ENCODE measurements at regions not wholly inside any gene's neighbourhood (a gene's known extent, or its start where the extent isn't known, plus 50 kb on each side); places are given as distances from the start of the nearest gene placed in this dataset.
A peak's percentile ranks its signal among the peaks of the same experiment; 100 is the strongest.

DNA sequence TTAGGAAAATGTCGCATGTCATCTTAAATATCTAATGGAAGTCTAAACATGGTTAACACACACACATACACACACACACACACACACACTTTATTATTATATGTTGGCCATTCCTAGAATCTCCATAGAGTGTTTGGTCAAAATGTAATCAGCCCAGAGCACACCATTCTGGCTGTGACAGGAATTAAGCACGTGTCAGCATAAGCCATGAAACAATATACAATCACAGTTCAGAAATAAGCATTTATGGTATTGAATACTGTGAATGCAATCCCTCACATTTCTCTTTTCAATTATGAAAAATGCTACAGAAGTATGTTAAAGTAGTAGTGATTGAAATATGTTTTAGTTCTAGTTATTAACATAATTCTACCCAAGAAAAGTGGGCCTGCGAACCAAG lies 611.6 kb downstream of the PRELID2 start:
- H3K27me3 ChIP-seq (ENCODE audit: insufficient read depth, low read length): no peaks in the 10 kb centered on the region
- H3K4ac ChIP-seq (ENCODE audit: low read depth, low read length): no peak overlapping the region
- no peak overlapping the region for H2AK5ac ChIP-seq (ENCODE audit: low read length)
- H3K79me1 ChIP-seq (ENCODE audit: low read length): peaks cover 9% of the 10 kb centered on the region
- H3K9me3 ChIP-seq (ENCODE audit: insufficient read depth, low read depth, low read length): no peaks in the 10 kb centered on the region
- H3K36me3 ChIP-seq (ENCODE audit: control insufficient read depth in 1 of 2, insufficient read depth in 2 of 2, low read length in 2 of 2): no peaks in the 10 kb centered on the region
- no peak overlapping the region for H3K14ac ChIP-seq (ENCODE audit: low read length)
- H3K9ac ChIP-seq (ENCODE audit: low read length): no peak overlapping the region
- no peak overlapping the region for H2BK5ac ChIP-seq (ENCODE audit: low read depth, low read length, poor library complexity)
- H3K79me2 ChIP-seq (ENCODE audit: control insufficient read depth, insufficient read depth, low read length, poor library complexity): no peaks in the 10 kb centered on the region
- no peak overlapping the region for H2AFZ ChIP-seq (ENCODE audit: insufficient read depth, low read length, poor library complexity)
- H3K4me2 ChIP-seq (ENCODE audit: low read length): no peak overlapping the region
- no CpG with 5 or more reads among the region's 3 CpGs for WGBS (ENCODE audit: extremely low coverage, insufficient coverage, insufficient read length)
- no peak for DNase-seq
- H4K91ac ChIP-seq (ENCODE audit: low read depth, low read length): peak overlapping the region; percentile 62
- H4K8ac ChIP-seq (ENCODE audit: low read depth, low read length): no peak overlapping the region
- no peak overlapping the region for H3K4me3 ChIP-seq (ENCODE audit: low read depth, low read length)
- H2BK12ac ChIP-seq (ENCODE audit: low read length): no peak overlapping the region
- H3K4me1 ChIP-seq (ENCODE audit: control insufficient read depth in 1 of 2, insufficient read depth in 2 of 2, low read length in 2 of 2): peaks cover 2 to 8% of the 10 kb centered on the region in 2 experiments
- no peak overlapping the region for H2BK120ac ChIP-seq (ENCODE audit: insufficient read depth, low read length, poor library complexity)
- no peak overlapping the region for H3K27ac ChIP-seq (ENCODE audit: low read depth, low read length)
- H4K12ac ChIP-seq (ENCODE audit: low read depth, low read length): no peak overlapping the region
- no peak overlapping the region for H3K23ac ChIP-seq (ENCODE audit: low read length)
- H3K18ac ChIP-seq (ENCODE audit: low read length): no peak overlapping the region

DNA sequence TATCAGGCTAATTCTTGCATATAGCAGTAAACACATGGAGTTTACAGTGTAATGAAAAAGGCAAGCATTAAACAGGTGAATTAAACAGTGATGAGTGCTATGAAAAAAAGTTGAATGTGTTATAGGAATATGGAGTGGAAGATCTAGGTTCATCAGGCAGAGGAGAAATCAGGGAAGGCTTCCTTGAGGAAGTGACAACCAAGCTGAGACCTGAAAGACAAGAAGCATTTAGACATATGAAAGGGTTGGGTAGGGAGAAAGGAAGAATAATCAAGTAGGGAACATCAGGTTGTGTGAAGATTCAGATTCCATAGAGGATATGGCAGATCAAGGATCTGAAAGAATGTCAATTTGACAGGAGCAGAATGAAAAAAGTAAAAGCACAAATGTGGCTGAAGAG lies 612.5 kb downstream of the PRELID2 start:
- Histone ChIP-seq H3K14ac (ENCODE audit: low read length) (no peak overlapping the region), H3K4me3 (ENCODE audit: low read depth, low read length) (no peak overlapping the region), H3K4me2 (ENCODE audit: low read length) (no peak overlapping the region), H2BK12ac (ENCODE audit: low read length) (no peak overlapping the region), H2AFZ (ENCODE audit: insufficient read depth, low read length, poor library complexity) (no peak overlapping the region), H3K23ac (ENCODE audit: low read length) (no peak overlapping the region), H3K79me1 (ENCODE audit: low read length) (peaks cover 9% of the 10 kb centered on the region), H3K9me3 (ENCODE audit: insufficient read depth, low read depth, low read length) (no peaks in the 10 kb centered on the region), H4K8ac (ENCODE audit: low read depth, low read length) (no peak overlapping the region), H4K12ac (ENCODE audit: low read depth, low read length) (no peak overlapping the region), H3K27me3 (ENCODE audit: insufficient read depth, low read length) (no peaks in the 10 kb centered on the region), H2BK5ac (ENCODE audit: low read depth, low read length, poor library complexity) (no peak overlapping the region), H3K4me1 (ENCODE audit: control insufficient read depth in 1 of 2, insufficient read depth in 2 of 2, low read length in 2 of 2) (peaks cover 2 to 8% of the 10 kb centered on the region in 2 experiments), H3K79me2 (ENCODE audit: control insufficient read depth, insufficient read depth, low read length, poor library complexity) (no peaks in the 10 kb centered on the region), H3K4ac (ENCODE audit: low read depth, low read length) (no peak overlapping the region), H3K9ac (ENCODE audit: low read length) (no peak overlapping the region), H2BK120ac (ENCODE audit: insufficient read depth, low read length, poor library complexity) (peak overlapping the region; percentile 43), H4K91ac (ENCODE audit: low read depth, low read length) (no peak overlapping the region), H3K27ac (ENCODE audit: low read depth, low read length) (peak overlapping the region; percentile 63), H3K36me3 (ENCODE audit: control insufficient read depth in 1 of 2, insufficient read depth in 2 of 2, low read length in 2 of 2) (no peaks in the 10 kb centered on the region), H2AK5ac (ENCODE audit: low read length) (no peak overlapping the region), H3K18ac (ENCODE audit: low read length) (no peak overlapping the region)
- no peak for DNase-seq

DNA sequence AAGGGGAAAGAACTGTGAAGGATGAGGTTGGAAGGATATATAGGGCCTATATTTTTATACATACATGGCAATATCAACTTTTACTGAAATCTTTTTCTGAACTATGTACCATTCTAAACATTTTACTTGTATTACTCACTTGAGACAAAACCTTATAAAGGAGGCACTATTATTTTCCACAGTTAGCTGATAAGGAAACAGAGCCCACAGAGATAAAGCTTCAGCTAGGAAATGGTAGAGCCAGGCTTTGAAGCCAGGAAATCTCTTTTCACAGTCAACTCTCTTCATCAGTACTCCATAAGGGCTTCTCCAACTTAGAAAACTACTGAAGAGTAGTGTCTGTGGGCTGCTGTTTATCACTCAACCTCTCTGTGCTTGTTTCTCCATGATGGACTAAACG lies 613.7 kb downstream of the PRELID2 start:
- no peaks in the 10 kb centered on the region for H3K36me3 ChIP-seq (ENCODE audit: control insufficient read depth in 1 of 2, insufficient read depth in 2 of 2, low read length in 2 of 2)
- H2BK12ac ChIP-seq (ENCODE audit: low read length): no peak overlapping the region
- no peak overlapping the region for H3K14ac ChIP-seq (ENCODE audit: low read length)
- H3K18ac ChIP-seq (ENCODE audit: low read length): no peak overlapping the region
- WGBS (ENCODE audit: extremely low coverage, insufficient coverage, insufficient read length): no CpG with 5 or more reads among the region's 1 CpG
- peak overlapping the region; percentile 13 for H3K27ac ChIP-seq (ENCODE audit: low read depth, low read length)
- no peaks in the 10 kb centered on the region for H3K27me3 ChIP-seq (ENCODE audit: insufficient read depth, low read length)
- H3K79me1 ChIP-seq (ENCODE audit: low read length): peaks cover 9% of the 10 kb centered on the region
- no peak overlapping the region for H3K4ac ChIP-seq (ENCODE audit: low read depth, low read length)
- no peak overlapping the region for H2AFZ ChIP-seq (ENCODE audit: insufficient read depth, low read length, poor library complexity)
- H3K4me1 ChIP-seq (ENCODE audit: control insufficient read depth in 1 of 2, insufficient read depth in 2 of 2, low read length in 2 of 2): peaks cover 2 to 8% of the 10 kb centered on the region in 2 experiments
- no peak overlapping the region for H4K8ac ChIP-seq (ENCODE audit: low read depth, low read length)
- DNase-seq: no peak
- H2AK5ac ChIP-seq (ENCODE audit: low read length): no peak overlapping the region
- H3K4me3 ChIP-seq (ENCODE audit: low read depth, low read length): no peak overlapping the region
- H3K79me2 ChIP-seq (ENCODE audit: control insufficient read depth, insufficient read depth, low read length, poor library complexity): no peaks in the 10 kb centered on the region
- no peak overlapping the region for H2BK5ac ChIP-seq (ENCODE audit: low read depth, low read length, poor library complexity)
- no peak overlapping the region for H4K12ac ChIP-seq (ENCODE audit: low read depth, low read length)
- no peak overlapping the region for H4K91ac ChIP-seq (ENCODE audit: low read depth, low read length)
- H3K4me2 ChIP-seq (ENCODE audit: low read length): no peak overlapping the region
- no peak overlapping the region for H3K23ac ChIP-seq (ENCODE audit: low read length)
- H3K9ac ChIP-seq (ENCODE audit: low read length): no peak overlapping the region
- no peak overlapping the region for H2BK120ac ChIP-seq (ENCODE audit: insufficient read depth, low read length, poor library complexity)
- H3K9me3 ChIP-seq (ENCODE audit: insufficient read depth, low read depth, low read length): no peaks in the 10 kb centered on the region

DNA sequence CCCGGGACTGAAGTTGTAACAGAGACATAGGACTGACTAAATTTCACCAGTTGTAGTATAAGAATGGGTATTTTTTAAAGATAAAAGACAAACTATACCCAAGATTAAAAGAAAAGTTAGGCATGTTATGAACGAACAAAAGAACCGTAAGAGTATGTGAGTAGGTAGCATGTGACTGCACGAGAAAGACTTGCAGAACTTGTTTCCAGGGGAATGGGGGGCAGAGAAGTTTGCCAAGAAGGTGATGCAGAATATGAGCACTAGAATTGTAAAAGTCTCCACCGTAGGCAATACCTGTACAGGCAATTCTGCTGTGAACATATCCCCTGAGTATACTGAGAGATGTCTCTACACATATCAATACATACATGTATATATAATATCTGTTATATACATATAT lies 614.7 kb downstream of the PRELID2 start:
- Histone ChIP-seq H3K9me3 (ENCODE audit: insufficient read depth, low read depth, low read length) (no peaks in the 10 kb centered on the region), H4K8ac (ENCODE audit: low read depth, low read length) (no peak overlapping the region), H3K4me3 (ENCODE audit: low read depth, low read length) (no peak overlapping the region), H3K36me3 (ENCODE audit: control insufficient read depth in 1 of 2, insufficient read depth in 2 of 2, low read length in 2 of 2) (no peaks in the 10 kb centered on the region), H3K23ac (ENCODE audit: low read length) (no peak overlapping the region), H2AFZ (ENCODE audit: insufficient read depth, low read length, poor library complexity) (no peak overlapping the region), H3K4me2 (ENCODE audit: low read length) (no peak overlapping the region), H3K4me1 (ENCODE audit: control insufficient read depth in 1 of 2, insufficient read depth in 2 of 2, low read length in 2 of 2) (peaks cover 2 to 7% of the 10 kb centered on the region in 2 experiments), H3K27me3 (ENCODE audit: insufficient read depth, low read length) (no peaks in the 10 kb centered on the region), H3K14ac (ENCODE audit: low read length) (no peak overlapping the region), H3K9ac (ENCODE audit: low read length) (no peak overlapping the region), H3K18ac (ENCODE audit: low read length) (no peak overlapping the region), H4K91ac (ENCODE audit: low read depth, low read length) (no peak overlapping the region), H3K79me2 (ENCODE audit: control insufficient read depth, insufficient read depth, low read length, poor library complexity) (no peaks in the 10 kb centered on the region), H3K27ac (ENCODE audit: low read depth, low read length) (no peak overlapping the region), H2AK5ac (ENCODE audit: low read length) (no peak overlapping the region), H2BK120ac (ENCODE audit: insufficient read depth, low read length, poor library complexity) (no peak overlapping the region), H2BK5ac (ENCODE audit: low read depth, low read length, poor library complexity) (no peak overlapping the region), H3K4ac (ENCODE audit: low read depth, low read length) (no peak overlapping the region), H3K79me1 (ENCODE audit: low read length) (peaks cover 9% of the 10 kb centered on the region), H4K12ac (ENCODE audit: low read depth, low read length) (no peak overlapping the region), H2BK12ac (ENCODE audit: low read length) (no peak overlapping the region)
- WGBS (ENCODE audit: extremely low coverage, insufficient coverage, insufficient read length): no CpG with 5 or more reads among the region's 5 CpGs
- DNase-seq: no peak

Data from trophoblast cell (in vitro differentiated cells and primary cell).